ENCODE measurements at regions not wholly inside any gene's neighbourhood (a gene's known extent, or its start where the extent isn't known, plus 50 kb on each side); places are given as distances from the start of the nearest gene placed in this dataset.

DNA sequence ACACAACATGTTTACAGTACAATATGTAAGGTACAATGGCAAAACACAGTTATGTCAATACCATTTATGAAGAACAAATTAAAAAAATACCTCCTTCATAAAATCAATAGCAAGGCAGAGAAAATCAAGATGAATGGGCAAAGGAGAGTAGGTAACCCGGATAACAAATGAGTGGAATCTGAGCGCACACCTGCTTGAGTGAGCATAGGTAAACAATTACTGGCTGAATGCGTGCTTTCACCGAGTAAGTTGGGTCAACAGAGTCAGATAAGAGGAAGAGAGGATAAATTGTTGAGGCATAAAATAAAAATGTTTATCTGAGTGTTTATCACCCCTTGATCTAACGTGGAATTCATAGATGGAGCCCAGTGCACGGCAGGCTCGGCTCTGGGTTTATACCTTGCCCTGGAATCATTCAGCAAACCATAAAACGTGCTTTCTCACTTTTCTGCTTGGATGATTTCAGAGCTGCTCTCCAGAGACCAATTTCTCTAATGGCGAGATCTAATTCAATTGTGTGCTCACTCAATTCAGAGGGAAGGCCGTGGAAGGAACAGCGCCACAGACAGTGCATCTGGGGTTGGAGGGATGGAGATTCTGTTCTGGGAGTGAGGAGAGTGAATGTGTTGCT lies 224.8 kb upstream of the MAP3K7 start:
- no peak for FAIRE-seq

GRCh38 chr6:90809035-90809434 lies 222.2 kb upstream of the MAP3K7 start:
- no peak for FAIRE-seq

- no peak for FAIRE-seq
Measured at GRCh38 chr6:90807791-90808701, 221.2 kb upstream of the MAP3K7 start.

GRCh38 chr6:90805619-90806155 lies 218.8 kb upstream of the MAP3K7 start:
- no peak for FAIRE-seq

- no peak for FAIRE-seq
Measured at GRCh38 chr6:90803956-90804355, 217.1 kb upstream of the MAP3K7 start.

DNA sequence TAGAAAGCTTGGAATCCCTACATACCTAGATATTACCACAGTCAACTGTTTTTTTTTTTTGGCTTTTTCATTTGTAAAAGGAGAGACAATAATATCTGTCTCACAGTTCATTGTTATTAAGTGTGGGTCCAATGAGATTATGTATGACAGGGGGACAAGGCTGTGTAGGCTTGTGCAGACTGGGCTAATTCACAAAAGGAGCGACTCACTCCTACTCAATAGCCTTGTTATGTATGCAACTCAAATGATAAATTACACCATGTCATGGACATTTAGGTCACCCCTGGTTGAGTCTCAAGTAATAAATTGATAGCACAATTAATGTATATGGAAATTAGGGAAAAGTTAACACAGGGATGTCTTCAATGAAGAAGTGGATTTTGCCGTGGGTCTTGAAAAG lies 208.2 kb upstream of the MAP3K7 start:
- FAIRE-seq, result no peak

DNA sequence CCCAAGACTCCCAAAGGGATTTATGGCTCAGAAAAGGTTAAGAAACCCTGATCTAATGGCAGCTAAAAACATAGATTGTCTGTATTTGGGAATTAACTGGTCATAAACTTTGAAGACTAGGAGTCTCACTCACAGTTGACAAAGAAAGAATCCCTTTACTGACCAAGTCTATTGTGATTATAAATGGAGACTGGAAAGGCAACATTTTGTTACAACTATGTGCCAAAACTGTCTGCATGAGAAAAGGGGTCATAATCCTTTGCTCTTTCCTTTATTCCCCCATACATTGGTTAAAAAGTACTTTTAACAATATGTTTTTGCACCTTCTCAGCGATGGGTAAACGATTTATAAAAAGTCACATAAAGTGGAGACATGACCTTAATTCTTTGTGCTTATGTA lies 206.9 kb upstream of the MAP3K7 start:
- no peak for FAIRE-seq

DNA sequence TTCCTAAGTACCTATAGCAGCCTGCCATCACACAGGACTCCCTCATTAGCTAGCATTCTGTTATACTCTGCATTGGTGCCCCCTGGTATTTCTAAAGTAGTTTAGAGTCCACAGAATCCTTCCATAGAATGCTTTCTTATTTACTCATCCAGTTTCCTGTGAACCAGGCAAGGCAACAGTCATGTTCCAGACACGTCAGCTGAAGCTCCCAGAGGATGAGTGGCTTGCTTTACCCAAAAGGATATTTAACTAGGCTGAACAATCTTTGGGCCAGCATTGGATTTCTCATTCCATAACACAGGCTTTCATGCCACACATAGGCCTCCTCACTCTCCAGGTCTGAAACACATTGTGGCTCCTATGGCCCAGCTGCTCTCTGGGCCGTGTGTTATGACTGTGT lies 203.8 kb upstream of the MAP3K7 start:
- no peak for FAIRE-seq

GRCh38 chr6:90790058-90790457 lies 203.2 kb upstream of the MAP3K7 start:
- no peak for FAIRE-seq

GRCh38 chr6:90788781-90789180 lies 201.9 kb upstream of the MAP3K7 start:
- FAIRE-seq, result no peak

DNA sequence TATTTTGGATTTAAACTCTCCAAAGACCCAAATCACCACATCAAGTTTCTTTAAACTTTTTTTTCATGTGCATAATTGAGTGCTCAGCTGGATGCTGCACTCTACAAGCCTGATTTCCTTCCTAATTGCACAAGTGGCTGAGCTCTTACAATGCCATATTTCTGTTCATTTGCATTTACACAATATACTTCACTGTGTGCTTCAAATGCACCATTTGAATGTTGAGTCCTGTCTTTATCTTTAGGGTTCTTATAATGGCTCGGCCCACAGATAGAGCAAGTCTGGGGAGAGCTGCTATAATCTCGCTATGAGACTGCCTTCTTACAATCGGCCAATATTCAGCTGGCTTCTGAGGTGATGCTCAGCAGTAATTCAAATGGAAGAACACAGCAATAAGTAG lies 200.6 kb upstream of the MAP3K7 start:
- FAIRE-seq, result no peak

DNA sequence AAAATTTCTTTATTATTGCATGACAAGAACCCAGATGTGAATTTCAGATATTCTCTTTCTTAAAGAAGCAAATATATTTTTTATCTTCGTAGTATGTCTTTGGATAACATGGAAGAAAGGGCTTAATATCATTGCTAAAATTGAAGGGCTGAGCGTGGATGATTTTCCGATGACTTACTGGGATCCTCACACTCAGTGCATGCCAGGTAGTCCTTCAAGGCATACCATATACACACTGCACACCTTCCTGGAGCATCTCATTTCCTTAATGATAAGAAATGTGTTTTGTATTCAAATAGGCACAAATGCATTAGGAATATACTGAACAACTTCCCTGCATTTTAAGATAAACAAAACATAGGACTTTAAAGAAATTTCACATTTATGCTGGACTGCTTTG lies 193.9 kb upstream of the MAP3K7 start:
- FAIRE-seq, result no peak

GRCh38 chr6:90780141-90780540 lies 193.3 kb upstream of the MAP3K7 start:
- FAIRE-seq, result no peak

GRCh38 chr6:90778417-90779203 lies 191.7 kb upstream of the MAP3K7 start:
- no peak for FAIRE-seq

- FAIRE-seq, result no peak
Measured at GRCh38 chr6:90770778-90771177, 183.9 kb upstream of the MAP3K7 start.

GRCh38 chr6:90765895-90766294 lies 179.0 kb upstream of the MAP3K7 start:
- no peak for FAIRE-seq

- FAIRE-seq, result no peak
Measured at GRCh38 chr6:90765491-90765890, 178.6 kb upstream of the MAP3K7 start.

DNA sequence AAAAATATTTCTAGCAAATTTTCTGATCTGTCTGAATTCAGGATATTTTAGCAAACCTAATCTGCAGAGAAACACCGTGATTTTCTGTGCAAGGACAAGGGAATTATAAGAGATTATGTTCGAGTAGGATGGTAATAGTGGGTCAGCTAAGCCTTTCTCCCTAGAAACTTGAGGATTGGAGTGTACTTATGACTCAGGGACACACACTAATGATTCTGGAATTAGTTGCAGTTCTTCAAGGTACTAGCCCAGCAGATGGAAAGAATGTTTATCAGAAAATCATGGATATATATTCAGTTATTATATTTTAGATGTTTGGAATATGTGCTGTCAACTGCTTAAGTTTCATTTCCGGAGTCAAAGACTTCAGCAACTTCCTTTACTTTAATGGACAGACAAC lies 177.1 kb upstream of the MAP3K7 start:
- FAIRE-seq, result no peak

DNA sequence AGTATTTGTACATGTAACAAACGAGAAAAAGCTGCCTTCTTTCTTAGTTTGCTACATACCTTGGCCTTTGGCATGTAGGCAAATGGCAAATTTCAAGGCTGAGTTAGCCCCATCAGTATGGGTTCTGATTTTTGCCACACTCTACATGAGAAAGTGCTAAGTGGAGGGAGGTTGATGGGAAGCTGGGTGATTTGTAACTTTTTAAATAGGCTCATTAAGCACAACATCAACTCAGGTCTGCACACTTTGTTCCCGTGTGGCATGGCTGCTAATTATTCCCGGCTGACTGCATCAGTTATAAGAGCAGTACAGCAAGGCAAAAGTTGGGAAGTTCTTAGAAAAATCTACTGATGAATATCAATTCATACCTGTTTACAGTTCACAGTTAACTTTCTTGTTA lies 172.8 kb upstream of the MAP3K7 start:
- FAIRE-seq, result no peak

- FAIRE-seq, result no peak
Measured at GRCh38 chr6:90758741-90759140, 171.9 kb upstream of the MAP3K7 start.

DNA sequence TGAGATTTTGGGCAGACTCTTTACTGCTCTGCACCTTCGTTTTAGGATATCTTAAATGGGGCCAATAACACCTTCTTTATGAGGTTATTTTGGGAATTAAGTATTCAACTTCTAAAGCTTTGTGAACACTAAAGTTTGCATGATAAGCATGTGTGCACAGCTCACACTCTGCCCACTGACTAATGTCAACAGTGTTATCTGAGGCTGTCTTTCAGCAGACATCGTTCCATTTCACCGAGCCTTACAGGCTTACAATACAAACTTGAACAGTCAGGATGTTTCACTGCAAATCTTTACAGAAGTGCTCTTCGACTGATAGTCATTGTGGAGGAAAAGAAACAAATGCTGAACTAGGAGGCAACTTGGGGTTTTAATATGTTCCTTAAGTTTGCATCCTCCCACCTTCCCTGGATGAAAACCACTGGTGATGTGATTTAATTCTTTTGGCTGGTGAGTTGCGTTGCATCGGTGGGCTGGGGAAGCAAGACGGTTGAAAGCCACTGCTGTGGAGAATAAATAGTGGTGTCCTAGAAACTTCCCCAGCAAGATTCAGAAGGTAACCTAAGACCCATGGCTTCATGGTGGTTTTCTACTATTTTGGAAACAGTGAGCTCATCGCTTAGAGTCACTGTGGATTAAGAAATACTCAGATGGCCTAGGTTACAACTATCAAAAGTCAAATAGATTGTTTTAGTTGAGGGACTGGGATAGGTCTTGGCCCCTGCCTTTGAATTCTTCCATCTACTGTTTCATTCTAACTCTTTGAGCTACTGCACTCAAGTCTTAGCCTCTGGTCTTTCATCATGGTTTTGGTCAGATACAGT lies 167.2 kb upstream of the MAP3K7 start:
- no peak for FAIRE-seq

GRCh38 chr6:90739802-90740201 lies 152.9 kb upstream of the MAP3K7 start:
- no peak for FAIRE-seq

Data from colon (tissue), 2 donors.